ENCODE measurements at regions not wholly inside any gene's neighbourhood (a gene's known extent, or its start where the extent isn't known, plus 50 kb on each side); places are given as distances from the start of the nearest gene placed in this dataset.

- no peak for DNase-seq
Measured at GRCh38 chrX:126886997-126887396, 67.5 kb downstream of the PRR32 start.

- no peak for DNase-seq
Measured at GRCh38 chrX:126900937-126901336, 81.4 kb downstream of the PRR32 start.

- no peak for DNase-seq
Measured at GRCh38 chrX:126929071-126929470, 109.5 kb downstream of the PRR32 start.

GRCh38 chrX:126967225-126967624 is 147.7 kb downstream of the PRR32 start:
- DNase-seq, result no peak

- DNase-seq, result no peak
Measured at GRCh38 chrX:126982158-126982557, 162.6 kb downstream of the PRR32 start.

GRCh38 chrX:126985027-126985426 is 165.5 kb downstream of the PRR32 start:
- DNase-seq, result no peak

- DNase-seq, result no peak
Measured at GRCh38 chrX:126985981-126986380, 166.5 kb downstream of the PRR32 start.

- DNase-seq, result no peak
Measured at GRCh38 chrX:126994032-126994600, 174.6 kb downstream of the PRR32 start.

GRCh38 chrX:127011629-127012028 is 192.1 kb downstream of the PRR32 start:
- DNase-seq, result no peak

- no peak for DNase-seq
Measured at GRCh38 chrX:127025013-127025412, 205.5 kb downstream of the PRR32 start.

- peak; percentile 29 for DNase-seq
Measured at GRCh38 chrX:127030016-127030748, 210.7 kb downstream of the PRR32 start.

GRCh38 chrX:127037159-127037558 is 217.6 kb downstream of the PRR32 start:
- DNase-seq, result no peak

- DNase-seq, result no peak
Measured at GRCh38 chrX:127038065-127038464, 218.5 kb downstream of the PRR32 start.

GRCh38 chrX:127057891-127058619 is 238.5 kb downstream of the PRR32 start:
- DNase-seq, result no peak

- DNase-seq, result no peak
Measured at GRCh38 chrX:127085939-127086338, 266.4 kb downstream of the PRR32 start.

- DNase-seq, result no peak
Measured at GRCh38 chrX:127112726-127113125, 293.2 kb downstream of the PRR32 start.

GRCh38 chrX:127124871-127125270 is 305.3 kb downstream of the PRR32 start:
- peak; percentile 0 for DNase-seq

- no peak for DNase-seq
Measured at GRCh38 chrX:127128282-127128681, 308.8 kb downstream of the PRR32 start.

- no peak for DNase-seq
Measured at GRCh38 chrX:127129510-127129909, 310.0 kb downstream of the PRR32 start.

GRCh38 chrX:127138218-127138617 is 318.7 kb downstream of the PRR32 start:
- DNase-seq, result no peak

GRCh38 chrX:127177966-127178365 is 358.4 kb downstream of the PRR32 start:
- DNase-seq, result no peak

- DNase-seq, result no peak
Measured at GRCh38 chrX:127187095-127187494, 367.6 kb downstream of the PRR32 start.

GRCh38 chrX:127190381-127190780 is 370.9 kb downstream of the PRR32 start:
- no peak for DNase-seq

GRCh38 chrX:127207326-127207725 is 387.8 kb downstream of the PRR32 start:
- no peak for DNase-seq
